IMR-90 (cell line): ENCODE measurements at regions not wholly inside any gene's neighbourhood (a gene's known extent, or its start where the extent isn't known, plus 50 kb on each side); places are given as distances from the start of the nearest gene placed in this dataset.

Experiments
- ATAC-seq: fragments of 200-7000 bp; cut with Tn5 transposase; 2 replicates; pipeline ENCODE4 v1.9.1; 2020; ENCODE audit warnings: low read depth, mild to moderate bottlenecking, moderate library complexity
- BruUV-seq: library from RNA; stranded (reverse); fragments of 400-500 nt; replicated peaks from 2 replicates; lab custom pipeline; 2021; lab: Mats Ljungman, UMichigan
- CTCF ChIA-PET: fragments of 300-600 bp; formaldehyde crosslinking; extraction: SDS; loops from one replicate; lab custom pipeline; 2021; ENCODE audit warnings: antibody characterized with exemption; lab: Yijun Ruan, JAX
- POLR2A ChIA-PET: fragments of 300-600 bp; sonication (Branson Sonifier 250); formaldehyde crosslinking; loops from one replicate; lab custom pipeline; 2022; ENCODE audit warnings: antibody characterized with exemption; ENCODE audit not compliant: unreplicated experiment; lab: Charles Lee
- DNase-seq: peaks from one replicate; pipeline ENCODE4 v3.0.0; 2013
- H2AFZ ChIP-seq: replicated peaks from 2 replicates; pipeline ENCODE3; 2013; ENCODE audit warnings: low read length, mild to moderate bottlenecking; ENCODE audit not compliant: poor library complexity
- H2AK5ac ChIP-seq: 2 replicates; pipeline ENCODE4 v1.6.1; 2013; ENCODE audit warnings: low read depth, low read length, inconsistent platforms
- H2AK9ac ChIP-seq: replicated peaks from 2 replicates; pipeline ENCODE3; 2013; ENCODE audit warnings: mild to moderate bottlenecking, low read depth, low read length, moderate library complexity; ENCODE audit not compliant: poor library complexity
- H2BK120ac ChIP-seq: 2 replicates; pipeline ENCODE4 v1.6.1; 2013; ENCODE audit warnings: low read depth, low read length, inconsistent platforms
- H2BK15ac ChIP-seq: 3 replicates; pipeline ENCODE4 v1.6.1; 2013; ENCODE audit warnings: low read depth, low read length, inconsistent platforms
- H2BK20ac ChIP-seq: 2 replicates; pipeline ENCODE4 v1.6.1; 2013; ENCODE audit warnings: low read depth, mild to moderate bottlenecking, inconsistent platforms, low read length, moderate library complexity
- H2BK5ac ChIP-seq: 2 replicates; pipeline ENCODE4 v1.6.1; 2013; ENCODE audit warnings: mild to moderate bottlenecking, low read depth, low read length, inconsistent platforms; ENCODE audit not compliant: poor library complexity, severe bottlenecking
- H3K14ac ChIP-seq: replicated peaks from 2 replicates; pipeline ENCODE4 v1.6.1; 2013; ENCODE audit warnings: low read depth, low read length, inconsistent platforms
- H3K18ac ChIP-seq: 2 replicates; pipeline ENCODE4 v1.6.1; 2013; ENCODE audit warnings: low read depth, low read length, control low read depth
- H3K23ac ChIP-seq: 2 replicates; pipeline ENCODE4 v1.6.1; 2013; ENCODE audit warnings: low read depth, low read length, inconsistent platforms
- H3K27ac ChIP-seq: 2 replicates; pipeline ENCODE4 v1.5.1; 2013; ENCODE audit warnings: mild to moderate bottlenecking, control low read depth, low read length; ENCODE audit not compliant: insufficient read depth
- H3K27me3 ChIP-seq: 2 replicates; pipeline ENCODE4 v1.6.1; 2013; ENCODE audit warnings: low read length; ENCODE audit not compliant: control insufficient read depth, insufficient read depth
- H3K36me3 ChIP-seq: 2 replicates; pipeline ENCODE4 v1.6.1; 2013; ENCODE audit warnings: low read length, mixed read lengths; ENCODE audit not compliant: control insufficient read depth, insufficient read depth
- H3K4ac ChIP-seq: 2 replicates; pipeline ENCODE4 v1.6.1; 2013; ENCODE audit warnings: low read depth, low read length, inconsistent platforms
- H3K4me1 ChIP-seq: 2 replicates; pipeline ENCODE4 v1.6.1; 2013; ENCODE audit warnings: low read length, mixed read lengths; ENCODE audit not compliant: control insufficient read depth, insufficient read depth
- H3K4me2 ChIP-seq: 2 replicates; pipeline ENCODE4 v1.6.1; 2013; ENCODE audit warnings: low read depth, mild to moderate bottlenecking, control low read depth, low read length, moderate library complexity
- H3K4me3 ChIP-seq: 2 replicates; pipeline ENCODE4 v1.5.1; 2013; ENCODE audit warnings: low read depth, mild to moderate bottlenecking, control low read depth, low read length, moderate library complexity; ENCODE audit not compliant: insufficient read depth
- H3K56ac ChIP-seq: 2 replicates; pipeline ENCODE4 v1.6.1; 2013; ENCODE audit warnings: low read length, inconsistent platforms; ENCODE audit not compliant: insufficient read depth; ENCODE audit errors: extremely low read depth
- H3K79me1 ChIP-seq, 2 experiments: 2 replicates each; pipeline ENCODE4 v1.6.1; 2013; ENCODE audit warnings: low read length in 2 of 2, inconsistent platforms in 1 of 2, low read depth in 1 of 2
- H3K9ac ChIP-seq: 2 replicates; pipeline ENCODE4 v1.6.1; 2013; ENCODE audit warnings: low read depth, low read length, control low read depth
- H3K9me1 ChIP-seq: 2 replicates; pipeline ENCODE4 v1.6.1; 2013; ENCODE audit warnings: low read length, inconsistent platforms; ENCODE audit not compliant: insufficient read depth
- H3K9me3 ChIP-seq: 2 replicates; pipeline ENCODE4 v1.6.1; 2013; ENCODE audit warnings: low read length; ENCODE audit not compliant: control insufficient read depth, insufficient read depth
- H4K20me1 ChIP-seq: 2 replicates; pipeline ENCODE4 v1.6.1; 2013; ENCODE audit warnings: low read length, inconsistent platforms; ENCODE audit not compliant: insufficient read depth
- H4K5ac ChIP-seq: 2 replicates; pipeline ENCODE4 v1.6.1; 2013; ENCODE audit warnings: mild to moderate bottlenecking, low read depth, low read length, control low read depth
- H4K8ac ChIP-seq, 2 experiments: 2 replicates each; pipeline ENCODE4 v1.6.1; 2013; ENCODE audit warnings: low read depth in 2 of 2, low read length in 2 of 2, control low read depth in 1 of 2, inconsistent platforms in 1 of 2
- H4K91ac ChIP-seq: 2 replicates; pipeline ENCODE4 v1.6.1; 2013; ENCODE audit warnings: low read depth, low read length, inconsistent platforms; ENCODE audit not compliant: insufficient read depth
- BHLHE40 ChIP-seq: fragments of 150-350 bp; IDR thresholded peaks from 2 replicates; pipeline ENCODE4 v1.6.1; 2016; ENCODE audit warnings: mild to moderate bottlenecking, low read depth, low read length
- CEBPB ChIP-seq: IDR thresholded peaks from 2 replicates; pipeline ENCODE4 v1.6.1; 2012; ENCODE audit warnings: low read depth, low read length, improper control_type of control experiment
- CTCF ChIP-seq: conservative IDR thresholded peaks from 2 replicates; pipeline ENCODE4 v1.5.1; 2012; ENCODE audit warnings: mild to moderate bottlenecking, low read depth, low read length, improper control_type of control experiment
- ELK1 ChIP-seq: fragments of 150-350 bp; IDR thresholded peaks from 2 replicates; pipeline ENCODE4 v1.6.1; 2016; ENCODE audit warnings: low read depth, mild to moderate bottlenecking, low read length, moderate library complexity, borderline replicate concordance
- FOS ChIP-seq: fragments of 150-350 bp; IDR thresholded peaks from 2 replicates; pipeline ENCODE4 v1.6.1; 2016; ENCODE audit warnings: low read depth, low read length
- MAZ ChIP-seq: IDR thresholded peaks from 2 replicates; pipeline ENCODE4 v1.6.1; 2012; ENCODE audit warnings: low read depth, mild to moderate bottlenecking, low read length, improper control_type of control experiment, moderate library complexity, borderline replicate concordance
- NFE2L2 ChIP-seq: fragments of 150-350 bp; IDR thresholded peaks from 2 replicates; pipeline ENCODE4 v1.6.1; 2016; ENCODE audit warnings: low read depth, mild to moderate bottlenecking, low read length
- POLR2A ChIP-seq: IDR thresholded peaks from 2 replicates; pipeline ENCODE4 v1.6.1; 2012; ENCODE audit warnings: mild to moderate bottlenecking, low read depth, low read length
- RAD21 ChIP-seq: IDR thresholded peaks from 2 replicates; pipeline ENCODE4 v1.6.1; 2012; ENCODE audit warnings: low read length, improper control_type of control experiment
- RCOR1 ChIP-seq: IDR thresholded peaks from 2 replicates; pipeline ENCODE4 v1.6.1; 2012; ENCODE audit warnings: mild to moderate bottlenecking, low read length, improper control_type of control experiment; ENCODE audit not compliant: insufficient replicate concordance
- WGBS, 2 experiments: methylation state at CpG; one replicate each; pipeline versions ENCODE4 v1.1.5 to v1.1.7; 2013; ENCODE audit warnings: missing lambda C conversion rate in 2 of 2; ENCODE audit not compliant: insufficient read length in 1 of 2; ENCODE audit errors: extremely low coverage in 2 of 2; 5-methylcytosine and 5-hydroxymethylcytosine counted together
- dilution Hi-C: fragments of 300-500 bp; cut with HindIII; formaldehyde crosslinking; loops from one replicate; pipeline ENCODE4 v1.14.3; 2018; ENCODE audit warnings: low sequenced_read_pairs; ENCODE audit not compliant: unreplicated experiment
- in situ Hi-C: fragments of 300-500 bp; cut with MboI; formaldehyde crosslinking; loops from 3 replicates; pipeline ENCODE4 v1.14.3; 2019; ENCODE audit warnings: low sequenced_read_pairs, inconsistent platforms, mixed read lengths
- intact Hi-C: fragments of 100-400 bp; cut with micrococcal nuclease; formaldehyde crosslinking; loops from 2 replicates; pipeline ENCODE4 v1.10.0; 2022

GRCh38 chr18:5625076-5625475 lies 81.3 kb upstream of the EPB41L3 start:
- H3K27ac ChIP-seq = no peak overlapping the region
- H3K18ac ChIP-seq = no peak overlapping the region
- no peak overlapping the region for H3K4ac ChIP-seq
- H3K9me1 ChIP-seq = no peaks in the 10 kb centered on the region
- no peak for TF ChIP-seq MAZ
- TF ChIP-seq FOS = no peak
- TF ChIP-seq RAD21 = no peak
- TF ChIP-seq RCOR1 = no peak
- TF ChIP-seq CTCF = no peak
- no peak for TF ChIP-seq BHLHE40
- TF ChIP-seq NFE2L2 = no peak
- TF ChIP-seq POLR2A = no peak
- TF ChIP-seq ELK1 = no peak
- no peak for TF ChIP-seq CEBPB
- dilution Hi-C loops = no loop called here
- H3K4me2 ChIP-seq = no peak overlapping the region
- H2AFZ ChIP-seq = no peak overlapping the region
- H3K79me1 ChIP-seq = no peaks in the 10 kb centered on the region
- H3K23ac ChIP-seq = no peak overlapping the region
- POLR2A ChIA-PET = no interaction called here
- ATAC-seq (no peak), DNase-seq (no peak)
- BruUV-seq = no TSS peak
- CTCF ChIA-PET = no interaction called here
- H4K91ac ChIP-seq = no peak overlapping the region
- H4K8ac ChIP-seq = no peak overlapping the region
- no peak overlapping the region for H3K14ac ChIP-seq
- no peak overlapping the region for H2BK20ac ChIP-seq
- no peak overlapping the region for H2BK120ac ChIP-seq
- no peak overlapping the region for H2BK5ac ChIP-seq
- in situ Hi-C loops = no loop called here
- no CpG with 5 or more reads among the region's 4 CpGs for WGBS, 2 experiments
- no peaks in the 10 kb centered on the region for H4K20me1 ChIP-seq
- peaks cover 6% of the 10 kb centered on the region for H3K27me3 ChIP-seq
- no peak overlapping the region for H3K9ac ChIP-seq
- H3K4me3 ChIP-seq = no peak overlapping the region
- no peaks in the 10 kb centered on the region; the same call in 1 of the 2 replicates for H3K4me1 ChIP-seq
- no peak overlapping the region for H2BK15ac ChIP-seq
- no peak overlapping the region for H3K56ac ChIP-seq
- H3K36me3 ChIP-seq = no peaks in the 10 kb centered on the region
- no peaks in the 10 kb centered on the region for H3K9me3 ChIP-seq
- intact Hi-C loops = loop anchor here (5.0 kb wide), 1 partner anchor 388 kb away; no protein-coding TSS in a partner anchor
- H2AK5ac ChIP-seq = no peak overlapping the region
- H2AK9ac ChIP-seq = no peak overlapping the region
- no peak overlapping the region for H4K5ac ChIP-seq
